GM21360 (cell line): ENCODE measurements at regions not wholly inside any gene's neighbourhood (a gene's known extent, or its start where the extent isn't known, plus 50 kb on each side); places are given as distances from the start of the nearest gene placed in this dataset.
"Not testable (repeated sequence)": the region's sequence is repeated elsewhere in the genome, so short reads cannot be mapped to it uniquely, and the experiment has no call there.

Experiments
- ATAC-seq: cut with Tn5 transposase; IDR thresholded peaks from one replicate; pipeline ENCODE4 v1.9.1; 2021; ENCODE audit warnings: mild to moderate bottlenecking, moderate library complexity; ENCODE audit not compliant: unreplicated experiment

GRCh38 chr7:106354822-106355221 is 70.0 kb upstream of the NAMPT start:
- no peak for ATAC-seq

GRCh38 chr7:106353944-106354343 is 69.2 kb upstream of the NAMPT start:
- ATAC-seq, result no peak

- ATAC-seq, result no peak
These were observed 63.4 kb upstream of the NAMPT start for GRCh38 chr7:106348231-106348630.

- no peak for ATAC-seq
These were observed 62.5 kb upstream of the NAMPT start for GRCh38 chr7:106347229-106347833.

- ATAC-seq, result peak; percentile 95
These were observed 62.0 kb upstream of the NAMPT start for GRCh38 chr7:106346678-106347217.

- no peak for ATAC-seq
These were observed 61.4 kb upstream of the NAMPT start for GRCh38 chr7:106346167-106346677.

GRCh38 chr7:106345421-106346166 is 60.8 kb upstream of the NAMPT start:
- no peak for ATAC-seq

- no peak for ATAC-seq
These were observed 60.1 kb upstream of the NAMPT start for GRCh38 chr7:106344861-106345260.

- ATAC-seq, result no peak
These were observed 59.4 kb upstream of the NAMPT start for GRCh38 chr7:106344211-106344610.

GRCh38 chr7:106342049-106342448 is 57.3 kb upstream of the NAMPT start:
- ATAC-seq, result not testable (repeated sequence)

GRCh38 chr7:106340247-106340596 is 55.4 kb upstream of the NAMPT start:
- ATAC-seq, result not testable (repeated sequence)

- ATAC-seq, result no peak
These were observed 54.9 kb upstream of the NAMPT start for GRCh38 chr7:106339513-106340246.

- ATAC-seq, result no peak
These were observed 53.0 kb upstream of the NAMPT start for GRCh38 chr7:106337754-106338153.

- no peak for ATAC-seq
These were observed 51.0 kb upstream of the NAMPT start for GRCh38 chr7:106335814-106336213.
